H7 (cell line): ENCODE measurements at regions not wholly inside any gene's neighbourhood (a gene's known extent, or its start where the extent isn't known, plus 50 kb on each side); places are given as distances from the start of the nearest gene placed in this dataset.
"Not testable (repeated sequence)": the region's sequence is repeated elsewhere in the genome, so short reads cannot be mapped to it uniquely, and the experiment has no call there.

Experiments used
- DNase-seq: peaks from one replicate; pipeline ENCODE4 v3.0.0; 2012
- H3K27me3 ChIP-seq: 2 replicates; pipeline ENCODE4 v1.6.0; 2011; ENCODE audit warnings: mild to moderate bottlenecking, low read length; ENCODE audit not compliant: control insufficient read depth, insufficient read depth
- H3K36me3 ChIP-seq: replicated peaks from 2 replicates; pipeline ENCODE4 v1.5.1; 2011; ENCODE audit warnings: low read length; ENCODE audit not compliant: control insufficient read depth, insufficient read depth
- H3K4me3 ChIP-seq: 2 replicates; pipeline ENCODE4 v1.5.1; 2011; ENCODE audit warnings: low read depth, mild to moderate bottlenecking, control low read depth, low read length, moderate library complexity; ENCODE audit not compliant: insufficient read depth

GRCh38 chr18:51248685-51249084, 51.2 kb upstream of the MEX3C start:
- Histone ChIP-seq H3K27me3 (no peaks in the 10 kb centered on the region), H3K36me3 (no peaks in the 10 kb centered on the region), H3K4me3 (no peak overlapping the region)
- no peak for DNase-seq

- no peak for DNase-seq
- Histone ChIP-seq H3K36me3 (no peaks in the 10 kb centered on the region), H3K27me3 (no peaks in the 10 kb centered on the region), H3K4me3 (no peak overlapping the region)
These were observed 52.5 kb upstream of the MEX3C start for GRCh38 chr18:51250006-51250405.

DNA sequence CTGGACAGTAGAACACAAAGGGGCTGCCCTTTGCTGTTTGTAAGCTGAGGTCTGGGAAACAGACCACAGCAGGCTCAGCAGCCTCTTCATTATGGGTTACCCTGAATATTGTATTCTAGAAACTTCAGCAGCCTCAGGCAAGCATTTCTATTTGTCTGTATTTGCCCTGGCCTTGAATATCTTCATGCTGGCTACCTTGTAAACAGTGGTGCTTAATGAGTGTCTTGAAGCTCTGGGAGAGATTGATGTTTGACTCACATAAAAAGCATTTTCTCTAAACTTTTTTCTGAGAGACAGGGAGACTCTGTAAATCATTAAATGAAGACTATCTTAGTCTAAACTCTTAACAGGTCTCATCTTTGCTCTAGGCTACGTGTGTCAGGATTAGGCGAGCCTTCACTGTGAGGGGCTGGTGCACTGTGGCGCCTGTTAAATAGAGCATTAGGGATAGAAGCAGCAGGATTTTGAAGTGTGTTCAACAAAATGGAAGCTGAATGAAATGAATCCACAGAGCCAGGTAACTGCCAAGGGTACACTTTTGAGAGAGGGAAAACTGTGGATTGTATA, 53.1 kb upstream of the MEX3C start:
- DNase-seq = no peak
- no peaks in the 10 kb centered on the region for H3K36me3 ChIP-seq
- H3K27me3 ChIP-seq = no peaks in the 10 kb centered on the region
- no peak overlapping the region for H3K4me3 ChIP-seq

DNA sequence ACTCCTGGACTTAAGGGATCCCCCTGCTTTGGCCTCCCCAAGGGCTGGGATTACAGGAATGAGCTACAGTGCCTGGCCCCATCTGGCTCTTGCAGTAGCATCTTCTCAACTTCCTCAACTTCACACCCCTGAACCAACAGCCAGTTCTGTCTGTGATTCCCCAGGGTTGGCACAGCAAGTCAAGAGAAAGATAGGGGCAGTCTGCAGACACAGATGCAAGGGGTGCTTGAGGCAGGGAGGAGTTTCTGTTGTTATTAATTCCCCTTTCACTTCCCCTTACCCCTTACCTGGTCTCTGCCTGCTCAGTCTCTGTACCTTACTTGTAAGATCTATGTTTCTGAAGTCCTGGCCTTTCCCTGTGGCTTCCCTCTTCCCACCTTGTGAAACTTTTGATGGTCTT, 54.1 kb upstream of the MEX3C start:
- Histone ChIP-seq H3K27me3 (no peaks in the 10 kb centered on the region), H3K4me3 (no peak overlapping the region), H3K36me3 (no peaks in the 10 kb centered on the region)
- no peak for DNase-seq

GRCh38 chr18:51253476-51253875, 56.0 kb upstream of the MEX3C start:
- no peaks in the 10 kb centered on the region for H3K36me3 ChIP-seq
- no peak for DNase-seq
- no peak overlapping the region for H3K4me3 ChIP-seq
- H3K27me3 ChIP-seq = no peaks in the 10 kb centered on the region

GRCh38 chr18:51255693-51256092, 58.2 kb upstream of the MEX3C start:
- no peaks in the 10 kb centered on the region for H3K27me3 ChIP-seq
- no peak for DNase-seq
- H3K36me3 ChIP-seq = no peaks in the 10 kb centered on the region
- H3K4me3 ChIP-seq = no peak overlapping the region

DNA sequence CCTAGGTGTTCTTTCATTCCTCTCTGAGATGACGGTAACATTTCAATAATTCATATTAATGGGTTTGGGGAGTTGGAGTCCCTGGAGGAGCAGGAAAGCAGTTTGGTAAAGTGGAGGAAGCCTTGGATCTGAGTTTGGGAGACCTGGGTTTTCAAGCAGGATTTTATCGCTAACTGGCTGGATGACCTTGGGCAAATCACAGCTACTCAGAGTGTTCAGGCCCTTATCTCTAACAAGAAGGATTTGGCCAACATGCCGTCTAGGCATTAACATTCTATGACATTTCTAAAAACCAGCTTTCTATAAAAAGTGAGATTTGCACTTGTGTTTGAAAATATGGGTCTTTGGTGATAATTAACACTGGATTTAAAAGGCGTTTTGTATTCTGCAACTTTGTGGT, 59.7 kb upstream of the MEX3C start:
- H3K4me3 ChIP-seq = no peak overlapping the region
- no peak for DNase-seq
- no peaks in the 10 kb centered on the region for H3K36me3 ChIP-seq
- no peaks in the 10 kb centered on the region for H3K27me3 ChIP-seq

DNA sequence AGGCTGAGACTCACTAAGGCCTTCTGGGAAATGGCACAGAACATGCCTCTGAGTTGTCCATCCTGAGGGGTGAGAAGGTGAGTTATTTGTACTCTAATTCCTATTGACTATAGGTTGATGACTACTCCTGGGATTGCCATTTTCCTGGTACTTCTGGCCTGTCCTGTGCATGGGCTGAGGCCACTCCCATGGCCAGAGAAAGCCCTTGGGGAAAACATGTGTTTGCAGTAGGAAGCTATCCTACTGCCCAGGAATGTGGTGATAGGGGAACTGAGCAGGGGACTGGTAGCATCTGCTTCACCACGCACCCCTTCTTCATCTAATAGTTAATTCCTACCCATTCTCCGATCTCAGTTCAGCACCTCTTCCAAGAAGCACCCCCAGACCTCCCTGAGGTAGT, 62.6 kb upstream of the MEX3C start:
- DNase-seq = no peak
- no peak overlapping the region for H3K4me3 ChIP-seq
- H3K27me3 ChIP-seq = no peaks in the 10 kb centered on the region
- H3K36me3 ChIP-seq = no peaks in the 10 kb centered on the region

- H3K36me3 ChIP-seq, DNase-seq, H3K4me3 ChIP-seq, H3K27me3 ChIP-seq: not testable (repeated sequence)
These were observed 68.6 kb upstream of the MEX3C start for GRCh38 chr18:51266077-51266476.

DNA sequence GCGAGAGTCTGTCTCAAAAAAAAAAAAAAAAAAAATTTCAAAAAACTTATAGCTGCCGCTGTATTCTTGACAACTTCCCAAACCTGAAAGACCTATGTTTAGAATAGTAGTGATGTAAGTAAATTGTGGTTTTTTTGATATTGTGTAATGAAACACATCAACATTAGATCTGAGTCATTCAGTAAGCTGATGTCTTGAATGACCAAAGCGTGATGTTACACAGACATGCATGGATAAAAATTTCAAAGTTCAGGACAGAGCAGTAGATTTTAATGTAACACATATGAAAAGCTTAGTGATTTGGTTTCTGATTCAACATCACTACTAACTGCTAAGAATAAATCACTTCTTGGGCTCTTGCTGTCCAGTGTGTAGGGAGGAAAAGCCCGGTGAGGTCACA, 69.3 kb upstream of the MEX3C start:
- H3K36me3 ChIP-seq = no peaks in the 10 kb centered on the region
- no peak overlapping the region for H3K4me3 ChIP-seq
- DNase-seq = no peak
- no peaks in the 10 kb centered on the region for H3K27me3 ChIP-seq

GRCh38 chr18:51273437-51273836, 76.0 kb upstream of the MEX3C start:
- no peak for DNase-seq
- Histone ChIP-seq H3K4me3 (no peak overlapping the region), H3K27me3 (no peaks in the 10 kb centered on the region), H3K36me3 (no peaks in the 10 kb centered on the region)

DNA sequence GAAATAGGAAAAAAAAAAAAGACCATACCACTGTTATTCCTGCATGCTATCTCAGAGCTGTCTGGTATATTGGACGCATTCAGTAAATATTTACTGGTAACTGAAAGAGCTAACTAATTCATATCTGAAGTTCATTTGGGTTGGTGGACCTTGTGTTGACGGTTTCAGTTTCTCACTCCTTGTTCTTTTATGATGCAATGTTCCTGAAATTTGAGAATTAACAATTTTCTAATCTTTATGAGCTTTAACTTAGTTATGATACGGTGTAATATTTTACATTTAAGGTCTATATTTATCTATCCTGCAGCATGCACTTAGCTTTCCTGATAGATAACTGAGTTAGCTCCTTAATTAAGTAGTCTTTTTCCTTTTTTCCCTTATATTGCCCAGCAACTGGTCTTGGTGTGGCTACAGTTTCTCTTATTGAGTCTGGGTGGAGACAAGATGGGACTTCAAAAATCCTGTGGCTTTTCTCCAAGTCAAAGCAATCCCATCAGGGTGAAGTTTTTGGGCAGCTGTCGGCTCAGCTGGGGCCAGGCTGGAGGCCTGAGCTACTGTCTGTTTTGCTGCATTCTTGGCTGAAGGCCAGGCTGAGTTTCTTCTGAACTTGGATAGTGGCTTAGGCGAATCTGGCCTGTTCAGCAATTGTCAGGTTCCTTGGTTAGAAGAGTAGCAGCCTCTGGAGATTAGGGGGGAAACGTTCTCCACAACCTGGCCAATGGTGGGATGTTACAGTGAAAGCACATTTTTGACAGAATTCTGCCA, 78.4 kb upstream of the MEX3C start:
- Histone ChIP-seq H3K27me3 (no peaks in the 10 kb centered on the region), H3K4me3 (no peak overlapping the region), H3K36me3 (no peaks in the 10 kb centered on the region)
- no peak for DNase-seq

DNA sequence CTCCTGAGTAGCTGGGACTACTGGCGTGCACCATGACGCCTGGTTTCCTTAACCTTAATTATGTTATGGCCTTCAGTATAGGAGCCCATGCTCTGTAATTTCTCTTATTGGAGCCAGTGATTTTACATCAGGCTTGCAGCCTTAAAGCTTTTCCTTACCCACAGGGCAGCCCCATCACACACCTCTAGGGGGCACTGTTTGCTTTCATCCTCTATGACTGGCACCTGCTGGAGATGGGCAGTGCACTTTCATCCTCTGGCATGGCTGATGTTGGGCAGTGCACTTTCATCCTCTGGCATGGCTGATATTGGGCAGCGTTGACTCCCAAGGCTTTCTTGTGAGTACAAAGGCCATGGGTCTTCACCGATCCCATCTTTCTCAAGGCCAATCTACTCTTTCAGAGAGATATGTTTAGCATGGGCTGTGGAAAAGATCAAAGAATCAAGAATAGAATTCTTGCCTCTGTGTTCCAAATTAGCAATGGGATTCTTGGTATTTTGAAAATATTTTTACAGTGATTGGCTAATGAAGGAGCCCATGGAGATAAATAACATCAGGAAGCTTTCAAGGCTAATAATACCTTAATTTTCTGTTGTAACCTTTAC, 80.7 kb upstream of the MEX3C start:
- peak; percentile 53 for DNase-seq
- Histone ChIP-seq H3K36me3 (no peaks in the 10 kb centered on the region), H3K4me3 (no peak overlapping the region), H3K27me3 (no peaks in the 10 kb centered on the region)

DNA sequence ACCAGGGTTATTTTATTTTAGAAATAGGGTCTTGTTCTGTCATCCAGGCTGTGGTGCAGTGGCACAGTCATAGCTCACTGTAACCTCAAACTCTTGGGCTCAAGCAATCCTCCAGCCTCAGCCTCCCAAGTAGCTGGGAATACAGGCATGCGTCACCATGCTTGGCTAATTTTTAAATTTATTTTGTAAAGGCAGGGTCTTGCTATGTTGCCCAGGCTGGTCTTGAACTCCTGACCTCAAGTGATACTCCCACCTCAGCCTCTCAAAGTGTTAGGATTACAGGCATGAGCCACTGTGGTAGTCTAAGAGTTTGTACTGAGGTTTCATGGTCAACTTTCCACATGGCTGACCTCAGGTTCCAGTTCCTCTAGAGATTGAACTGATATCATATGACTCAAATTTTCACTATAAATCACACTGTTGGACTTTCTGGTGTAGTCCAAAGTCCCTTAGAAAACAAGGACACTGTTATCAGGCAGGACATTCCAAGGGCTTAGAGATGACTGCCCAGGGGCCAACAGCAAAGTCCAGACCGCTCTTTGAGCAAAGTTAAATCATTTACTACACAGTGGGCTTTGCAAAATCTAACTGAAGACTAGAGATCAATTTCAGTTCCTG, 82.0 kb upstream of the MEX3C start:
- H3K4me3 ChIP-seq = no peak overlapping the region
- no peaks in the 10 kb centered on the region for H3K36me3 ChIP-seq
- no peak for DNase-seq
- H3K27me3 ChIP-seq = no peaks in the 10 kb centered on the region
